NCI-H345 treated with DMSO at 0.1 percent for 48 hours (cell line): ENCODE measurements at regions not wholly inside any gene's neighbourhood (a gene's known extent, or its start where the extent isn't known, plus 50 kb on each side); places are given as distances from the start of the nearest gene placed in this dataset.
"Not testable (repeated sequence)": the region's sequence is repeated elsewhere in the genome, so short reads cannot be mapped to it uniquely, and the experiment has no call there.

Experiments
- DNase-seq: peaks from one replicate; lab custom pipeline; 2025; ENCODE audit not compliant: unreplicated experiment; lab: John Stamatoyannopoulos, UW

DNA sequence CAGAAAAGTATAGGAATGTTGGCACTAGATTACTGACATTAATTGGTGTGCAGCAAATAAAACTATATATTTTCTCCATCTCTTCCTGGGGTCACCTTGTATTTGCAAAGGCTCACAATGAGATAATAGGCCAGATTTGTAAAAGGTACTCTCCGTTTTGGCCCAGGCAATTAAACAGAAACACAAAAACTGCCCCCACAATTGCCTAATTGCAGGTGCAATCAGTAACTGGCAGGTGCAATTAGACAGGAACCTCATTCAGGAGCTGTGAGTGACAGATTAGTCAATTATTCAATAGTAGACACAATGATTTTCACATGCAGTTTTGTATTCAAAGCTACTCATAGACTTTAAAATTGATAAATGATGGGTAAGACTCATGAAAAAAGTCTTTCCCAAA lies 451.4 kb upstream of the ID2 start:
- no peak for DNase-seq

DNA sequence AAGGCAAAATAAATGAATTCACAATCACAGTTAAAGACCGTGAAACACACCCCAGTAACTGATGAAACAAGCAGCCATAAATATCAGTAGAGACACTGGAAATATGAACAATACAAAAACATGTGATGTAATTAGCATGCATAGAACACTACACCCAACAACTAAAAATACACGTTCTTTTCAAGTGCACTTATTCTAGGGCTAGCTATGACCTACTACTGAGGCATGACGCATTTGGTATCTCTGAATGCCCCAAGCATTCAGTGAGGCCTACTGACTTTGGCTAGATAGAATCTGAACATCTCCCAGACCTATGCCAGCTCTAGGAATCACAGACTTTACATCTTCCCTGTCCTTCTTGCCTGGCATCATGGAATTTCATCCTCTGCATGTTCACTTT lies 450.0 kb upstream of the ID2 start:
- DNase-seq: no peak

GRCh38 chr2:8232871-8233270 lies 449.0 kb upstream of the ID2 start:
- DNase-seq: no peak

GRCh38 chr2:8234253-8234652 lies 447.6 kb upstream of the ID2 start:
- DNase-seq: peak; percentile 33

DNA sequence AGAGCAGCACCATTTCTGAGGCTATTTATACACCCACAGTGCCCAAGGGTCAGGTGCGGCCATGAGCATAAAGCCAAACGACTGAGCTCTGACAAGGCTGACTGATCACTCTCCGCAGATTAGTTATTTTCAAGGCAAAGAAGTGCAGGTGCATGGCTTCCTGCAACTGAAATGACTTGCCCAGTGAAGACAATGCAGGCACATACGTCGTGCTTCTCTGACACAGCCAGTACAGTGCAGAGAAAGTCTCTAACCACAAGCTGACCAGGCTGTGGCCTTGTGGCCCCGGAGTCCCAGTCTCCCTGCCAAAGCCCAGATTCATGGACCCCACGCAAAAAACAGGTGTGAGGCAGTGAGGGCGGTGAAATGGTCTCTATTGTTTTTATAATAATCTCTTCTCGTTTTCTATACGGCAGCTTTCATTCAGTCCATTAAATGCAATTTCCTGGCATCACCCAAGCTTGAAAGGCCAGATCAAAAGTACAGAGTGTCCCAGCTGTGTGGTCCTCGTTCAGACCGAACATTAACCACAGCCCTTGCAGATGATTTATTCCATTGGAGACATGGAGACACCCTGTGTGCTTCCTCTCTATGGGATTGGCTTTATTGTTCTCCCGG lies 447.0 kb upstream of the ID2 start:
- DNase-seq: peak; percentile 63

GRCh38 chr2:8235419-8235818 lies 446.4 kb upstream of the ID2 start:
- no peak for DNase-seq

DNA sequence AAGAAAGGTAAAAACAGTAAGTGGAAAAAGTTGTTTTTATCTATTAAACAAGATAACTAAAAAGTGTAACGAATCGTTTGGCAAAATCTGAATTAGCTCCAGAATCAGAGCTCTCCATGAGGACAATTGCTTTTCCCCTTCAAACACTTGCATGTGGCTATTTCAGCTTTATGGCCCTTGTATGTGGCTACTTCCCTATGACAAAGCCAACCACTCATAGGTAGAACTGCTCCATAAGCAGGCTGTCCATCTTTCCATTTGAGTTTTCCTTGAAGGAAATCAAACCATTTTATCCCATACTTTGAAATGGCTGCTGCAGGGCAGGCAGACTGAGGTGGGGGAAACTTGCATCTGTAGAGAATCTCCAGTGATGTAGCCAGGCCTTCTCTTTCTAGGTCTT lies 445.5 kb upstream of the ID2 start:
- no peak for DNase-seq

DNA sequence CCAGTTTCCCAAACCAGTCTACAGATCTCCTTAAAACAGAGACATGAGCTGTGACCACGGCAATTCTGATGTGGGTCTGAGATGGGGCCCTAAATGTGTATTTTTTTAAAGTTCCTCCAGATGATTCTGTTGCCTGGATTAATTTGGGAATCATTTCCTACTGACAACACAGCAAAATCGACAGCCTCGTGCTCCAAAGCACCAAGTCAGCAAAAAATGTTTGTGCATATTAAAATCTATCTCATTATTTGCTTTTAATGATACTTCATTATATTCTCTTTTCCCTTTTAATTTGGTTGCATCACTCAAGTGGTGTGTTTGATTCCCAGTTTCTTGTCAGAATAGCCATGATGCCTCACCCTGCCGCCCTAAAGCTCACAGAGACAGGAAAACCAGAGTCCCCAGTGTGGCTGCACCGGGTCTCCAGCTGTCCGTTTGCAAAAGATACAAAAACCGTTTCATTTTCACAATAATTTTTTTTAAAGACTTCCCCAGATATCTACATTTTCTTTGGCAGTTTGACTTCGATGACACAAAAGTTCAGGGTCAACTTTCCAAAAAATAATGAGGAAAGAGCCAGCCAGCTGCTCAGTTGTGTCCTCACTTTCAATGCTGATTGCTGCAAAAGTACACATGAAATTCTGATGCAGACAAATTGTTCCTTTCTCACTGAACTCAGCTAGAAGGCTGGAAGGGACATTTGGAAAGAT lies 443.2 kb upstream of the ID2 start:
- no peak for DNase-seq

DNA sequence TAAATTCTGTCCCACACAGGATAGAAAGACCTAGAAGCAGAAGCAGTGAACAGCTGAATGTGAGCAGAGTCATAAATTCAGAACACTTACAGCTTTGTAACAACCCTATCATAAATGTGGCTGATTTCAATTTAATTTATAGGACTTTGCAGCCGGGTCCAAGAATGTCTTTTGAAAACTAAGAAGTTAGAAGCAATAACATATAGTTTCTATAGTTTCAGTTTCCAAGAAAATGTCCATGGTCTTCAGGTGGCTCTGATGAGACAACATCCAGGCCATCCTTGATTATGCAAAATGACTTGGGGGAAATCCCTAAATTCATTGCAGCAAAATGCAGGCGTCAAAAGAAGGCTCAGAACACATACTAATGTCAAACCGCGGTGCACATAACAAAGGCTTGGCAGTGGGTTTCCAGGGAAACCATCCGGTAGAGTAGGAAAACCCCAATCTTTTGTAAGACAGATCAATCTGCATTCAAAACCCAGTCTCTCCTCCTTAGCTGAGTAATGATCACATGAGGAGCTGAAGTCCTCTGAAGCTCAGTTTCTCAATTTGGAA lies 442.2 kb upstream of the ID2 start:
- DNase-seq: no peak

DNA sequence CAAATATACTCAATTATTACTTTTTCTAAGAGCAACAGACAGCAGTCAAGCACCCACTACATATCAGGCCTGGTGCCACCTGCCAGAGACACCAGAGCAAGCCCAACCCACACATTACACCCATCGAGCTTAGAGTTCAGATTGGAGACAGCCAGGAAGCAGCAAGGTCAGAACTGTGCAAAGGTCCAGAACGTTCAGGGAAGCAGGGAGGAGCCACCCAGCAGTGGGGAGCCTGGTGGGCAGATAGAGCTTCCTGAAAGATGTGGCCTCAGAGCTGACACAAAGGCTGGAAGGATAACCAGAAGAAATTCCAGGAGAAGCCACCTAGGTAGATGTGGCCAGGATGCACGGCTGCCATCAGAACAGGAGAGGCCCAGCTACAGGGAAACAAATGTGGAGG lies 440.5 kb upstream of the ID2 start:
- no peak for DNase-seq

DNA sequence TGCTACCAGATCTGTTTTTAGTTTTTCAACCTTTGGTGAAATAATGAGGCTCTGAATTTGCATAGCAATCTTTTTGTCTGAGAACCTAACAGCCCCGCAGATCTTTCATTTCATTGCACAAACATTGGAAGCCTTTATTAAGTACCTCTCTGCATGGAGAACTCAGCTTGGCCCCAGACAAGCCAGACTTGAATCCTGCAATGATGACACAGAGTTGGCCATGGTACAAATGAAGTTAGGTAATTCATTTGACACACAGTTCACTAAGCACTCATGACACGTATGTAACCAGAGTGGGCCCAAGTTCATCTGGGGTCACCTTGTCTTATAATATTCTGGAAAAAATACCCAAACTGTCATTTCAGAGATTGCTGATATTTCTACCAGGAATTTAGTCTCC lies 439.1 kb upstream of the ID2 start:
- no peak for DNase-seq

DNA sequence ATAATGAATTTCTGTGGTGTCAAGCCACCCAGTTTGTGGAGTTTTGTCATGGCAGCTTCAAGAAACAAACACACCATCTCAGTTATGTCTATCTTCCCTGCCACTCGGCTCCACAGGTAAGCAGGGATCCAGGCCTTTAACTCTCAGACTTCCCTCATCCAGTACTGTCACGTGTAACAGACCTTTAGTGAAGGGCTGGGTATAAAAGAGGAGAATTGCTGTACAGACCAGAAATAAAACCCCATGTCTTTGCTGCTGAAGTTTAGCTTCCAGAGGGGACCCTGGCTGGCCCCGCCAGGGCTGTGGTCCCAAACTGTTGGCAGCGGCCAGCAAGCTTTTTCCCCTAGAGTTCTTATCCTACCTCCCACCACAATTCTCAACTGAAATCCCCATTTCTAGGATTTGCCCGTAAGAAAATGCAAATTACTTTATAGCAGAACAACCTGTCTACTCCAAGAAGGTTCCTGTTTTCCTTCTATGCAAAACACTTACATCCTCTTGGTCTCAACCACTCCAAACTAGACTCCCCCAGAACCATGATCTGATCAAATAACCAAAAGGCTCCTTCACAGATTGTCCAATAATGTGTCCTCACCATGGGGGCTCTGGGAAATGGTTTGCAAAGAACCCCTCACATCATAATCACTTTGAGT lies 438.0 kb upstream of the ID2 start:
- no peak for DNase-seq

GRCh38 chr2:8244639-8245038 lies 437.2 kb upstream of the ID2 start:
- no peak for DNase-seq

GRCh38 chr2:8246137-8246536 lies 435.7 kb upstream of the ID2 start:
- no peak for DNase-seq

- no peak for DNase-seq
Observed at GRCh38 chr2:8247905-8248622, 433.8 kb upstream of the ID2 start.

GRCh38 chr2:8248623-8248957 lies 433.3 kb upstream of the ID2 start:
- no peak for DNase-seq

DNA sequence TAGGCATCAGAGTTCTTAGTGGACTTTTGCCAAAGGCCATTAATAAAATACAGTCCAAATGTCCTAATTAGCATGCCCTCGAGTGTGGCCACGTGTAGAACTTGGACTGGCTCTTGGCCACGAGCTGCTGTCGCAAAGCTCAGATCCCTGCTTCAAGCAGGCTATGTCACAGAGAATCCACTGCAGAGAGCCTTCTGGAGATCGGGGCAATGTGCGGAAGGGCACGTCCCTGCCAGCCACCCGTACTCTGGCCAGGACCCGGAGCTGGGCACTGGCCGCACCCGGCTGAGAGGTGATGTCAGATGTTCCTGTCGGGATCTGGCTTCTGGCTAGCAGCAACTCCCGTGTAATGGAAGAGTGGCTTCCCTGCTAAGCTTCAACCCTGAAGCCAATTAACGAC lies 432.7 kb upstream of the ID2 start:
- no peak for DNase-seq

DNA sequence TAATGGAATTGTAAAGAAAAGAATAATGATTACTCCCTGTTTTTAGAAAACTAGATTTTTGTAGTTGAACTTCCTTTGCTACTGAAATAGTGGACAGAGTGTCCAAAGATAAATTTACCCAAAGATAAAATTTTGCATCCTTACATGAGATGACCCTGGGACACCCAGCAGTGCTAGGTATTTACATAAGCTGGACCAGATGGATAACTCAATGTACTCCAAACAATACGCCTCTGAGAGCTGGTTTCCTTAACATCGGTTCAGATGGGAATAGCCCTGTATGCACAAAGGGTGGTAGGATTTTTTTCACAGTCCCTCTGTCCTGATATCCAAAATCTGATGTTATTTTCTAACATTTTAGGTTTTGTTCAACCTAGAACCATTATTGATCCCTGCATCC lies 432.1 kb upstream of the ID2 start:
- DNase-seq: no peak

GRCh38 chr2:8250290-8250689 lies 431.6 kb upstream of the ID2 start:
- DNase-seq: not testable (repeated sequence)

- DNase-seq: no peak
Observed at GRCh38 chr2:8251291-8251690, 430.6 kb upstream of the ID2 start.

GRCh38 chr2:8251856-8252255 lies 430.0 kb upstream of the ID2 start:
- no peak for DNase-seq
